HCT116 (cell line): ENCODE measurements at regions not wholly inside any gene's neighbourhood (a gene's known extent, or its start where the extent isn't known, plus 50 kb on each side); places are given as distances from the start of the nearest gene placed in this dataset.

Experiments used
- ATAC-seq: fragments of 200-7000 bp; cut with Tn5 transposase; 2 replicates; pipeline ENCODE4 v1.9.1; 2020; ENCODE audit warnings: mild to moderate bottlenecking, moderate library complexity
- BruUV-seq: library from RNA; stranded (reverse); fragments of 400-500 nt; replicated peaks from 2 replicates; lab custom pipeline; 2021; lab: Mats Ljungman, UMichigan
- CTCF ChIA-PET: fragments of 300-600 bp; sonication (Branson Sonifier 250); formaldehyde crosslinking; loops from one replicate; lab custom pipeline; 2021; ENCODE audit warnings: antibody characterized with exemption; lab: Charles Lee
- POLR2A ChIA-PET: fragments of 300-600, 350-600 bp; sonication (Branson Sonifier 250); formaldehyde crosslinking; loops from one replicate; lab custom pipeline; 2021; ENCODE audit warnings: antibody characterized with exemption; lab: Charles Lee
- RAD21 ChIA-PET, 2 experiments: fragments of 300-600 bp; sonication (Branson Sonifier 250); formaldehyde crosslinking; loops; one replicate each; lab custom pipeline; 2023; ENCODE audit warnings: low total read pairs in 2 of 2; ENCODE audit not compliant: uncharacterized antibody in 2 of 2, unreplicated experiment in 2 of 2, low non-redundant PET in 1 of 2; lab: Charles Lee
- DNase-seq: peaks from one replicate; pipeline ENCODE4 v3.0.0-alpha.2; 2010; ENCODE audit warnings: low read depth, low spot score
- H2AFZ ChIP-seq: fragments of 200-600 bp; shearing (Covaris generic), sonication (generic); 2 replicates; pipeline ENCODE4 v1.6.1; 2017; ENCODE audit warnings: low read depth, mixed run types, mixed read lengths, antibody characterized with exemption, low read length; ENCODE audit not compliant: poor library complexity, severe bottlenecking
- H3K27ac ChIP-seq: 2 replicates; pipeline ENCODE4 v1.5.1; 2012; ENCODE audit warnings: low read depth, low read length
- H3K27me3 ChIP-seq: fragments of 200-600 bp; sonication (generic); 2 replicates; pipeline ENCODE4 v1.6.1; 2016; ENCODE audit warnings: mixed run types, low read length, mixed read lengths; ENCODE audit not compliant: insufficient read depth
- H3K36me3 ChIP-seq, 2 experiments: fragments of 200-500 bp in 1 of 2; fragments of 200-600 bp in 1 of 2; sonication (Bioruptor generic) in 1 of 2; sonication (generic) in 1 of 2; 2 replicates each; pipeline versions ENCODE4 v1.5.1 to v1.6.1; 2014 to 2016; ENCODE audit warnings: low read length in 2 of 2, inconsistent platforms in 1 of 2, mixed read lengths in 1 of 2, mixed run types in 1 of 2; ENCODE audit not compliant: insufficient read depth in 2 of 2, control insufficient read depth in 1 of 2
- H3K4me1 ChIP-seq, 2 experiments: fragments of 200-600 bp in 1 of 2; sonication (generic) in 1 of 2; 2 replicates each; pipeline versions ENCODE4 v1.5.1 to v1.6.1; 2012 to 2017; ENCODE audit warnings: low read length in 2 of 2, inconsistent platforms in 1 of 2, mild to moderate bottlenecking in 1 of 2, mixed read lengths in 1 of 2, mixed run types in 1 of 2, moderate library complexity in 1 of 2; ENCODE audit not compliant: insufficient read depth in 2 of 2, control insufficient read depth in 1 of 2
- H3K4me2 ChIP-seq: fragments of 200-600 bp; sonication (generic); 2 replicates; pipeline ENCODE4 v1.6.1; 2017; ENCODE audit warnings: mixed run types, low read length, mixed read lengths
- H3K4me3 ChIP-seq, 2 experiments: fragments of 200-600 bp in 1 of 2; sonication (generic) in 1 of 2; replicated peaks in 1 of 2; 2 replicates each; pipeline ENCODE4 v1.5.1; 2011 to 2016; ENCODE audit warnings: low read length in 2 of 2, control low read depth in 1 of 2, low read depth in 1 of 2, mild to moderate bottlenecking in 1 of 2, mixed read lengths in 1 of 2, mixed run types in 1 of 2
- H3K79me2 ChIP-seq: fragments of 200-600 bp; sonication (generic); 2 replicates; pipeline ENCODE4 v1.6.1; 2017; ENCODE audit warnings: mild to moderate bottlenecking, mixed run types, low read length, moderate library complexity, mixed read lengths; ENCODE audit not compliant: insufficient read depth
- H3K9ac ChIP-seq: fragments of 200-600 bp; sonication (generic); 2 replicates; pipeline ENCODE4 v1.6.1; 2016; ENCODE audit warnings: low read length, mixed read lengths
- H3K9me2 ChIP-seq: fragments of 200-600 bp; sonication (generic), shearing (Covaris generic); 2 replicates; pipeline ENCODE4 v1.6.1; 2017; ENCODE audit warnings: mixed run types, mild to moderate bottlenecking, moderate library complexity; ENCODE audit not compliant: insufficient read depth
- H3K9me3 ChIP-seq, 2 experiments: fragments of 200-500 bp in 1 of 2; fragments of 200-600 bp in 1 of 2; sonication (Bioruptor generic) in 1 of 2; sonication (generic) in 1 of 2; 2 replicates each; pipeline ENCODE4 v1.6.1; 2014 to 2017; ENCODE audit warnings: low read length in 2 of 2, mixed read lengths in 2 of 2, inconsistent platforms in 1 of 2, low read depth in 1 of 2, mild to moderate bottlenecking in 1 of 2, mixed run types in 1 of 2, moderate library complexity in 1 of 2; ENCODE audit not compliant: control insufficient read depth in 1 of 2, insufficient read depth in 1 of 2
- H4K20me1 ChIP-seq: fragments of 200-600 bp; sonication (generic), shearing (Covaris generic); 2 replicates; pipeline ENCODE4 v1.6.1; 2017; ENCODE audit warnings: mixed run types, mild to moderate bottlenecking, moderate library complexity; ENCODE audit not compliant: insufficient read depth
- ATF3 ChIP-seq: IDR thresholded peaks from 2 replicates; pipeline ENCODE4 v1.6.1; 2012
- CBX3 ChIP-seq: IDR thresholded peaks from 2 replicates; pipeline ENCODE4 v1.6.1; 2012; ENCODE audit warnings: low read depth
- CEBPB ChIP-seq: IDR thresholded peaks from 2 replicates; pipeline ENCODE4 v1.6.1; 2012; ENCODE audit warnings: low read depth
- EGR1 ChIP-seq: IDR thresholded peaks from 2 replicates; pipeline ENCODE4 v1.6.1; 2012; ENCODE audit warnings: low read depth
- ELF1 ChIP-seq: IDR thresholded peaks from 2 replicates; pipeline ENCODE4 v1.6.1; 2012; ENCODE audit warnings: low read depth, borderline replicate concordance
- EZH2 ChIP-seq: fragments of 200-600 bp; sonication (generic); IDR thresholded peaks from 2 replicates; pipeline ENCODE4 v1.6.1; 2017; ENCODE audit warnings: antibody characterized with exemption, mixed run types
- FOSL1 ChIP-seq: IDR thresholded peaks from 2 replicates; pipeline ENCODE4 v1.6.1; 2012; ENCODE audit warnings: low read depth
- JUND ChIP-seq: IDR thresholded peaks from 2 replicates; pipeline ENCODE4 v1.6.1; 2012
- MAX ChIP-seq: IDR thresholded peaks from 2 replicates; pipeline ENCODE4 v1.6.1; 2012
- POLR2AphosphoS5 ChIP-seq: IDR thresholded peaks from 2 replicates; pipeline ENCODE4 v1.6.1; 2011; ENCODE audit warnings: mild to moderate bottlenecking, low read depth, low read length, moderate library complexity
- RAD21 ChIP-seq: IDR thresholded peaks from 2 replicates; pipeline ENCODE4 v1.6.1; 2012; ENCODE audit warnings: low read depth, mild to moderate bottlenecking
- REST ChIP-seq: IDR thresholded peaks from 2 replicates; pipeline ENCODE4 v1.6.1; 2012; ENCODE audit warnings: low read depth
- SP1 ChIP-seq: IDR thresholded peaks from 2 replicates; pipeline ENCODE4 v1.6.1; 2012; ENCODE audit warnings: low read depth
- SRF ChIP-seq: IDR thresholded peaks from 2 replicates; pipeline ENCODE4 v1.6.1; 2012; ENCODE audit warnings: low read depth
- TCF7L2 ChIP-seq: IDR thresholded peaks from 2 replicates; pipeline ENCODE4 v1.7.0; 2011; ENCODE audit warnings: borderline replicate concordance, inconsistent platforms; ENCODE audit not compliant: insufficient read depth, insufficient read length; ENCODE audit errors: extremely low read depth
- YY1 ChIP-seq: IDR thresholded peaks from 2 replicates; pipeline ENCODE4 v1.6.1; 2011; ENCODE audit warnings: low read length, low read depth, moderate library complexity, mild to moderate bottlenecking; ENCODE audit not compliant: insufficient replicate concordance; ENCODE audit errors: extremely low read depth
- ZBTB33 ChIP-seq: IDR thresholded peaks from 2 replicates; pipeline ENCODE4 v1.6.1; 2011; ENCODE audit warnings: mild to moderate bottlenecking, low read length, moderate library complexity; ENCODE audit not compliant: insufficient replicate concordance; ENCODE audit errors: extremely low read depth
- intact Hi-C: fragments of 100-400 bp; cut with micrococcal nuclease; formaldehyde crosslinking; loops from 2 replicates; pipeline ENCODE4 v1.10.0; 2022

GRCh38 chr4:59728496-59728895 lies 1471.6 kb upstream of the ADGRL3 start:
- no peak overlapping the region for H3K9ac ChIP-seq
- intact Hi-C loops, result no loop called here
- no peak for DNase-seq
- no peaks in the 10 kb centered on the region for H3K9me2 ChIP-seq
- ATAC-seq, result no peak
- ChIA-PET POLR2A (no interaction called here), CTCF (no interaction called here), RAD21 (no interaction called here)
- no peaks in the 10 kb centered on the region for H3K4me1 ChIP-seq
- peaks cover 0 to 16% of the 10 kb centered on the region in 2 experiments; a peak in 2 of 4 replicates for H3K9me3 ChIP-seq
- no TSS peak for BruUV-seq
- H3K27me3 ChIP-seq, result no peaks in the 10 kb centered on the region
- H3K4me2 ChIP-seq, result no peak overlapping the region
- H2AFZ ChIP-seq, result no peak overlapping the region
- H3K36me3 ChIP-seq, result no peaks in the 10 kb centered on the region
- no peak overlapping the region for H3K27ac ChIP-seq
- TF ChIP-seq JUND (no peak), RAD21 (no peak), POLR2AphosphoS5 (no peak), MAX (no peak)
- no peaks in the 10 kb centered on the region; the same call in 1 of the 2 replicates for H4K20me1 ChIP-seq
- no peaks in the 10 kb centered on the region for H3K79me2 ChIP-seq
- no peak overlapping the region for H3K4me3 ChIP-seq

GRCh38 chr4:59729321-59729720 lies 1470.8 kb upstream of the ADGRL3 start:
- ChIA-PET RAD21 (no interaction called here), CTCF (no interaction called here), POLR2A (no interaction called here)
- Histone ChIP-seq H2AFZ (no peak overlapping the region), H3K4me1 (no peaks in the 10 kb centered on the region), H3K9me3 (peaks cover 3 to 16% of the 10 kb centered on the region in 2 experiments; a peak in 2 of 4 replicates), H4K20me1 (no peaks in the 10 kb centered on the region; the same call in 1 of the 2 replicates), H3K36me3 (no peaks in the 10 kb centered on the region), H3K27ac (no peak overlapping the region), H3K4me2 (no peak overlapping the region), H3K79me2 (no peaks in the 10 kb centered on the region), H3K9ac (no peak overlapping the region), H3K27me3 (no peaks in the 10 kb centered on the region), H3K4me3 (no peak overlapping the region), H3K9me2 (no peaks in the 10 kb centered on the region)
- BruUV-seq, result no TSS peak
- DNase-seq (no peak), ATAC-seq (no peak)
- intact Hi-C loops, result no loop called here
- TF ChIP-seq CBX3 (no peak), FOSL1 (no peak), ZBTB33 (no peak), ELF1 (no peak), TCF7L2 (no peak), SP1 (no peak), SRF (no peak), YY1 (no peak), ATF3 (no peak), EGR1 (no peak), REST (no peak), RAD21 (no peak), CEBPB (no peak), EZH2 (no peak)
